ENCODE measurements at regions not wholly inside any gene's neighbourhood (a gene's known extent, or its start where the extent isn't known, plus 50 kb on each side); places are given as distances from the start of the nearest gene placed in this dataset.

GRCh38 chr1:117702654-117703053 lies 96.8 kb downstream of the TENT5C start:
- Histone ChIP-seq H3K9me3 (no peaks in the 10 kb centered on the region), H3K4me3 (no peak overlapping the region), H3K4me1 (peaks cover 0 to 6% (median 2%) of the 10 kb centered on the region in 4 donors), H3K27me3 (no peaks in the 10 kb centered on the region), H3K27ac (replicated peaks in 1 of 4) (no peak overlapping the region), H3K36me3 (no peaks in the 10 kb centered on the region)
- intact Hi-C loops (cut with DNase I): no loop called here
- DNase-seq (ENCODE audit: extremely low spot score): peak; percentile 83
- WGBS: 88% methylated on average over 3 of the region's 3 CpGs
- no peak for TF ChIP-seq POLR2AphosphoS5 (IDR thresholded peaks at IDR 0.05)

GRCh38 chr1:117707371-117707770 lies 101.5 kb downstream of the TENT5C start:
- Histone ChIP-seq H3K36me3 (no peaks in the 10 kb centered on the region), H3K4me1 (no peaks in the 10 kb centered on the region), H3K4me3 (no peak overlapping the region), H3K27ac (replicated peaks in 1 of 4) (no peak overlapping the region), H3K27me3 (no peaks in the 10 kb centered on the region), H3K9me3 (no peaks in the 10 kb centered on the region)
- TF ChIP-seq CTCF (IDR thresholded peaks at IDR 0.05) (no peak), EP300 (IDR thresholded peaks at IDR 0.05) (no peak), POLR2A (IDR thresholded peaks at IDR 0.05; ENCODE audit: low read depth) (no peak), POLR2AphosphoS5 (IDR thresholded peaks at IDR 0.05) (no peak)
- DNase-seq (ENCODE audit: extremely low spot score): no peak
- intact Hi-C loops (cut with DNase I): no loop called here

- TF ChIP-seq EP300 (IDR thresholded peaks at IDR 0.05): no peak
- no peak for TF ChIP-seq POLR2A (IDR thresholded peaks at IDR 0.05; ENCODE audit: low read depth)
- no peak for TF ChIP-seq CTCF (IDR thresholded peaks at IDR 0.05)
- TF ChIP-seq POLR2AphosphoS5 (IDR thresholded peaks at IDR 0.05): no peak
- no peak overlapping the region for H3K27ac ChIP-seq (replicated peaks in 1 of 4)
- intact Hi-C loops (cut with DNase I): no loop called here
- H3K9me3 ChIP-seq: no peaks in the 10 kb centered on the region
- WGBS: 76% methylated on average over 15 of the region's 15 CpGs
- DNase-seq (ENCODE audit: extremely low spot score): no peak
- H3K4me3 ChIP-seq: no peak overlapping the region
- H3K36me3 ChIP-seq: no peaks in the 10 kb centered on the region
- H3K27me3 ChIP-seq: no peaks in the 10 kb centered on the region
- no peaks in the 10 kb centered on the region for H3K4me1 ChIP-seq
These were observed 102.7 kb downstream of the TENT5C start for GRCh38 chr1:117708323-117709248.

GRCh38 chr1:117709249-117709691 lies 103.4 kb downstream of the TENT5C start:
- H3K4me3 ChIP-seq: no peak overlapping the region
- no peak for DNase-seq (ENCODE audit: extremely low spot score)
- WGBS: 80% methylated on average over 4 of the region's 4 CpGs
- intact Hi-C loops (cut with DNase I): no loop called here
- TF ChIP-seq POLR2A (IDR thresholded peaks at IDR 0.05; ENCODE audit: low read depth) (no peak), EP300 (IDR thresholded peaks at IDR 0.05) (no peak), POLR2AphosphoS5 (IDR thresholded peaks at IDR 0.05) (no peak), CTCF (IDR thresholded peaks at IDR 0.05) (no peak)
- no peaks in the 10 kb centered on the region for H3K36me3 ChIP-seq
- no peaks in the 10 kb centered on the region for H3K4me1 ChIP-seq
- H3K9me3 ChIP-seq: no peaks in the 10 kb centered on the region
- H3K27ac ChIP-seq (replicated peaks in 1 of 4): no peak overlapping the region
- H3K27me3 ChIP-seq: no peaks in the 10 kb centered on the region

GRCh38 chr1:117710710-117711109 lies 104.9 kb downstream of the TENT5C start:
- no peak overlapping the region for H3K27ac ChIP-seq (replicated peaks in 1 of 4)
- no peak for DNase-seq (ENCODE audit: extremely low spot score)
- H3K36me3 ChIP-seq: no peaks in the 10 kb centered on the region
- WGBS: 89% methylated on average over 8 of the region's 8 CpGs
- no peaks in the 10 kb centered on the region for H3K27me3 ChIP-seq
- no peak for TF ChIP-seq CTCF (IDR thresholded peaks at IDR 0.05)
- TF ChIP-seq EP300 (IDR thresholded peaks at IDR 0.05): no peak
- TF ChIP-seq POLR2AphosphoS5 (IDR thresholded peaks at IDR 0.05): no peak
- no peak for TF ChIP-seq POLR2A (IDR thresholded peaks at IDR 0.05; ENCODE audit: low read depth)
- no peaks in the 10 kb centered on the region for H3K4me1 ChIP-seq
- H3K9me3 ChIP-seq: no peaks in the 10 kb centered on the region
- intact Hi-C loops (cut with DNase I): no loop called here
- H3K4me3 ChIP-seq: no peak overlapping the region

Data from esophagus muscularis mucosa (tissue), 4 donors.